ENCODE measurements at regions not wholly inside any gene's neighbourhood (a gene's known extent, or its start where the extent isn't known, plus 50 kb on each side); places are given as distances from the start of the nearest gene placed in this dataset.
"Not testable (repeated sequence)": the region's sequence is repeated elsewhere in the genome, so short reads cannot be mapped to it uniquely, and the experiment has no call there.

DNA sequence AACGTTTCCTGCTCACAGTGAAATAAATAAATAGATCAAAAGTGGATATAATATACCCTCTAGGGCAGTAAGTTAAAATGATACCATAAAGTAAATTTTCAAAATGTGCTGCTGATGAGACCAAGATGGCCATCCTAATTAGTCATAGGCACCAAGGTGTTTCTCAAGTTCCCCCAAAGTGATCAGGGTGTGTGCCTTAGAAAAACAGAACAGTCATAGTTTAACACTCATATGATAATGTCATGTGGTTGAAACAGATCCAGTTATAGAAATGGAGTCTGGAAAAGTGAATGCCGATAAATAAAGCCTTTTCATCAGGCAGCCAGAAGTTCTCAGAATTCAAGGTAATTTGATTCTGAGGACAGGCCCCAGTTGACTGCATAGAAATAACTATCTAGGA, 161.5 kb upstream of the CDKN2B start:
- no peak for DNase-seq (ENCODE audit: low spot score)

DNA sequence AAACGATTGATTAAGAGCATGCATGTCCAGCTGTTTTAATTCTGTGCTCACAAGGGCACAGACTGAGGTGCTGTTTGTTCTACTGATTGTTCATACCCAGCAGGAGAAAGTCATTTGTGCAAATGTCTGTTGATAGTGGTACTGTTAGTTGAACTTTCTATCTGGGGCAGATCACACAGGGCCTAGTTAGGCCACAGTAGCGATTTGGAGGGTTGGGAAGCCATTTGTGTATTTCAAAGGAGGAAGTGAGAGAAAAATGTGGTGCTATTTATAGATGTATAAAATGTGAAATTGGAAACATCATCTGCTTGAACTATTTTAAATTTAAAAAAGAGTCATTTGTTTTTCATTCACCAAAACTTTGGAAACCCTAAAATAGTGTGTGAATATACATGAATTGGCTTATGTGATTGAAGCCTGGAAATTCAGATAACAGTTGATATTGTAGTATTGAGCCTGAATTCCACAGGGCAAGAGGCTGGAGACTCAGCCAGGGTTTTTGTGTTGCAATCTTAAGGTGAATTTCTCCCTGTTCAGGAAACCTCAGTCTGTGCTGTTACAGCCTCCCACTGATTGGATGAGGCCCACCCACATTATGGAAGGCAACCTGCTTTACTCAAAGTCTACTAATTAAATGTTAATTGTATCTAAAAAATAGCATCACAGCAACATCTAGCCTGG, 162.0 kb upstream of the CDKN2B start:
- DNase-seq (ENCODE audit: low spot score): no peak

DNA sequence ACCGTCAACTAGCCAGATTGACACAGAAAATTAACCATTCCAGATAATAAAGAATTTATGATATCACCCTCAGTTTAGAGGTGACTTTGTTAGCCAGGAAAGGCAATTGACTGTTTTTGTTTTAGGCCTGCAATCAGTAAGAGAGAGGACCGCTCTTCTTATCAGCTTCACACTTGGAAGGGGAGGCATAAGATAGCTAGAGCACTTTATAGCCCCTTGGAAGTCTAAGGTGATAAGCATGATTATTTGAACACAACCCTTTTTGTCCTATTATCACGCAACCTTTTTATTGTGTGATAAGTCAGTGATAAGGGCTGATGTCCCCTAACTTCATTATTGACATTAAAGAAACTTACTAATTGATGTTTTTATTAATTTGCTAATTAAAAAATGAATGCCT, 162.6 kb upstream of the CDKN2B start:
- no peak for DNase-seq (ENCODE audit: low spot score)

DNA sequence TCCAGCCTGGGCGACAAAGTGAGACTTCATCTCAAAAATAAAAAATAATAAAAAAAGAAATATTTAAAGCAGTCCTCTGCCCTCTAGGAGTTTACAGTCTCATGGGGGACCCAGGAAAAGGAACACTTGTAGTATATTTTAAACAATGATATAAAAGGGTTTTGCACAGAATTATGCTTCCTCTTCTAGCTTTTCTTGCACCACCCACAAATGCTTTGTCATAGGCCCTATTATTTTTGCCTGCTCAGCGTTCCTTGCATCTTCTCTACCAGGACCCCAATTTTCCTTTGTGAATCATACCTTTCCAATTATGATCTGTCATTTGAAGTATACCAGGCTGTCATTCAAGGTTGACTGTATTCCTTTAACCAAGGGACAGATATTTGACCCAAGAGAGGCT, 164.8 kb upstream of the CDKN2B start:
- no peak for DNase-seq (ENCODE audit: low spot score)

DNA sequence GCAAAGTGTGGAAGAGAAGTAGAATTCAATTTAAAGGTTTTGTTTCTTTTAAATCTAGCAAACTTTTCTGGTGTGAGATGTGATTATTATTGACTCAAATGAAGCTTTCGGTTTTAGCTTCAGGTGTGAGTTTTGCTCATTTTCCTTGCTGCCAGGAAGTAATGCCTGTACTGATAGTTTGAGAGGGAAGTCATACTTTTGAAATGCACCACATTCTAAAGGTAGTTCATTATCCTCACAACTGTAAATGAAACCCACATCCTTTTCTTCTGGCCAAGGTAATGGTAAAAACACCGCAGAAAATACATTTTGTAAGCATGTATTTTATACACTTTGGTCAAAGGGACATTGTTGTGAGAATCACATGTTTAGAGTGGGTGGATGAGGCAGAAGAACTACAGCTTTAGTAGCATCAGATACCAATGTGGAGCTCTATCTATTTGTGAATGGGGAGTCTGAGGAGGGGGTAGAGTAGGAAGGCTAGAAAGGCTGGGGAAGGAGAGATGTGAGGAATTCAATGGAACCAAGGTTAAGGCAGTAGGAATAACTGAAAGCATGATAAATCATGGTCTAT, 167.0 kb upstream of the CDKN2B start:
- DNase-seq (ENCODE audit: low spot score): no peak

DNA sequence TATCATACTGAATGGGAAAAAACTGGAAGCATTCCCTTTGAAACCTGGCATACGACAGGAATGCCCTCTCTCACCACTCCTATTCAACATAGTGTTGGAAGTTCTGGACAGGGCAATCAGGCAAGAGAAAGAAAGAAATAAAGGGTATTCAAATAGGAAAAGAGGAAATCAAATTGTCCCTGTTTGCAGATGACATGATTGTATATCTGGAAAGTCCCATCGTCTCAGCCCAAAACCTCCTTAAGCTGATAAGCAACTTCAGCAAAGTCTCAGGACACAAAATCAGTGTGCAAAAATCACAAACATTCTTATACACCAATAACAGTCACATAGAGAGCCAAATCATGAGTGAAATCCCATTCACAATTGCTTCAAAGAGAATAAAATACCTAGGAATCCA, 171.9 kb upstream of the CDKN2B start:
- DNase-seq (ENCODE audit: low spot score): not testable (repeated sequence)

DNA sequence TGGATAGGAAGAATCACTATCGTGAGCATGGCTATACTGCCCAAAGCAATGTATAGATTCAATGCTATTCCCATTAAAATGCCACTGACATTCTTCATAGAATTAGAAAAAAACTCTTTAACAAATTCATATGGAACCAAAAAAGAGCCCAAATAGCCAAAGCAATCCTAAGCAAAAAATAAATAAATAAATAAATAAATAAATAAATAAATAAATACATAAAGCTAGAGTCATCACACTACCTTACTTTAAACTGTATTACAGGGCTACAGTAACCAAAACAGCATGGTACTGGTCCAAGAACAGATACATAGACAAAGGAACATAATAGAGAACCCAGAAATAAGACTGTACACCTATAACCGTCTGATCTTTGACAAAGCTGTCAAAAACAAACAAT, 180.4 kb upstream of the CDKN2B start:
- DNase-seq (ENCODE audit: low spot score): no peak

DNA sequence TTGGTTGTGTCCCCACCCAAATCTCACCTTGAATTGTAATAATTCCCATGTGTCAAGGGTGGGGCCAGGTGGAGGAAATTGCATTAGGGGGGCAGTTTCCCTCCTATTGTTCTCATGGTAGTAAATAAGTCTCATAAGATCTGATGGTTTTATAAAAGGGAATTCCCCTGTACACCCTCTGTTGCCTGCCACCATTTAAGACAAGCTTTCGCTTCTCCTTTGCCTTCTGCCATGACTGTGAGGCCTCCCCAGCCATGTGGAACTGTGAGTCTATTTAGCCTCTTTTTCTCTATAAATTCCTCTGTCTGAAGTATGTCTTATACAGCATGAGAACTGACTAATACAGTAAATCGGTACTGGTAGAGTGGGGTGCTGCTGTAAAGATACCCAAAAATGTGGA, 187.9 kb upstream of the CDKN2B start:
- not testable (repeated sequence) for DNase-seq (ENCODE audit: low spot score)

DNA sequence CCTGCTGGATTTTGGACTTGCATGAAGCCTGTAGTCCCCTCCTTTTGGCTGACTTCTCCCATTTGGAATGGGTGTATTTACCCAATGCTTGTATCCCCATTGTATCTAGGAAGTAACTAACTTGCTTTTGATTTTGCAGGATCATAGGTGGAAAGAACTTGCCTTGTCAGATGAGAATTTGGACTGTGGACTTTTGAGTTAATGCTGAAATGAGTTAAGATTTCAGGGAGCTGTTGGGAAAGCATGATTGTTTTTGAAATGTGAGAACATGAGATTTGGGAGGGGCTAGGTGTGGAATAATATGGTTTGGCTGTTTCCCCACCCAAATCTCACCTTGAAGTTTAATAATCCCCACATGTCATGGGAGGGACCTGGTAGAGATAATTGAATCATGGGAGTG, 189.6 kb upstream of the CDKN2B start:
- no peak for DNase-seq (ENCODE audit: low spot score)

DNA sequence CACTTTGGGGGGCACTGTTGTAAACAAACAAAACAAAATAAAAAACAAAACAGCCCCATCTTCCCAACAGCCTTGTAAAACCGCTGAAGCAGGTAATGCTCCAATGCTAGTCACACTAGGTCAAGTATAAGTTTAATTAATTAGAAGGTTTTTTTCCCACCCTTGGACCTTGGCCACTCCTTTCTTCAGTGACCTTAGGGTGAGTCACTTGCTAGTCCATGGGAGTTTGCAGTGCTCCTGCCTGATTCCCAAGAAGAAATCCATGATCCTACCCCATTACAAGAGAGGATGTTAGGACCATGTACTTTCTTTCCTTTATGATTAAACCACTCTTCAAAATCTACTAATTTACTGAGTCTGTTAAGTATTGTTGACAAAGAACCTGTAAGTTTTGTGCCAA, 192.2 kb upstream of the CDKN2B start:
- no peak for DNase-seq (ENCODE audit: low spot score)

DNA sequence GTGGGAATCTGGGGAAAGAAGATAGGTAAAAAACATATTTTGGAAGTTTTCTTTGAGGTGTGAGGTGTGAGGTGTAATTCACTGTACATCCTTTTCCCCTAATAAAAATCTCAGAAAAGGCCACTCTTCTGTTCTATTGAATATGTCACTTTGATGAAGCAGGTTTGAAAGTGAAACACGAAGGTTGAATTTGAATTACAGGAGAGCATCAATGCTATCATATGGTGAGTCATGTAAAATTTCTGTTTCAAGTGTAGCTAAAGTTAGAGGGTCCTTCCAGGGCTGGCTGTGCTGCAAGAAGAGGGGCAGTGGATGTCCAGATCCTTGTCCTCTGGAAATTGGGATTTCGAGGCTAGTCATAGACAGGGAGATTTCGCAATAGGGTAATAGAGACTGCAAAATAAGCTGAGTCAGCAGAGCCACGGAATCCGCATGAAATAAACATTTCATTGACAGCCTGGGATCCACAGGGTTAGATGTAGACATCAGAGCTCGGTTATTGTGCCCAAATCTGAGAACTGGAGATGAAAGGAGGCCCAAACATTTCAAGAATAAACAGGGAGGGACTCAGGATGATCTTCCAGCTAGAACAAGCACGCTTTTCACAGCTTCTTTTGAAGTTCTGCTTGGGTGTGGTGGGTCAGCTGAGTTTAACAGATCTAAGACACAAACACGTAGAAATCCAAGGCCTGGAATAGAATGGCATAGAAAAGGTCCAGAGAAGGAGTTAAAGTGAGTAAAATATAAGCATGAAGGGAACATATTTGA, 194.4 kb upstream of the CDKN2B start:
- DNase-seq (ENCODE audit: low spot score): no peak

DNA sequence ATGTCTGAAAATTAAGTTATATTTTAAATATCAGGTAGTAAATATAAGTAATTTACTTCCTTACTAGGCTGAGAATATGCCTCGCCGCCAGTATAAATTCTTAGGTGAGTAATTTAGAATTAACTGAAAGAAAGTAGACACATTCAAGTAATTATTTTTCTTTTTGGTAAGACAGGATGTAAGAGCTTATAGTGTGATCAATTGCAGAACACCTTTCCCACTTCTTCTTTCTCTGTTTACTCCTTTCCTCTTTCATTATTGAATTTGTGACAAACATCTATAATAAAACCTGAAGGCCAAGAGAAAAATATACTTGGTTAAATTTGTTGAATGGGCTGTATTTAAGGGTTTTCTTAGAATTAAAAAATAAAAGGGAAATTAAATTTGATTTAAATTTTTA, 195.1 kb upstream of the CDKN2B start:
- DNase-seq (ENCODE audit: low spot score): no peak

DNA sequence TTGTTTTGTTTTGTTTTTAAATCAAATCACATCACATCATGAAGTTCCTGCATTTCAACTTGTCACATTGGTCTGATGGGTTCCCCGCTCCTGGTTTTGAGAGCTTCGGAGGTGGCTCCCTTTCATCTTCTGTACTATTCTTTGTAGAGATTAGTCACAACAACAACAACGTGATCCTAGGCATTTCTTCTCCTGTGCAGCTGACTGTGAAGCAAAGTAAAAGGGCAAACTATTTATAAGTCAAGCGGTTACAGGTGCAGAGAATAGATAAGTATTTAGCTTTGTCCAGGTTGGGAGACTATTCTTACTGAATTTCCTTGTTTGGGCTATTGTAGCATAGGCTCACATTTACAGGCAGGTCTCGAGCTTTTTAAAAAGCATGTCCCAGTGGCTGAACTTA, 197.7 kb upstream of the CDKN2B start:
- DNase-seq (ENCODE audit: low spot score): no peak

DNA sequence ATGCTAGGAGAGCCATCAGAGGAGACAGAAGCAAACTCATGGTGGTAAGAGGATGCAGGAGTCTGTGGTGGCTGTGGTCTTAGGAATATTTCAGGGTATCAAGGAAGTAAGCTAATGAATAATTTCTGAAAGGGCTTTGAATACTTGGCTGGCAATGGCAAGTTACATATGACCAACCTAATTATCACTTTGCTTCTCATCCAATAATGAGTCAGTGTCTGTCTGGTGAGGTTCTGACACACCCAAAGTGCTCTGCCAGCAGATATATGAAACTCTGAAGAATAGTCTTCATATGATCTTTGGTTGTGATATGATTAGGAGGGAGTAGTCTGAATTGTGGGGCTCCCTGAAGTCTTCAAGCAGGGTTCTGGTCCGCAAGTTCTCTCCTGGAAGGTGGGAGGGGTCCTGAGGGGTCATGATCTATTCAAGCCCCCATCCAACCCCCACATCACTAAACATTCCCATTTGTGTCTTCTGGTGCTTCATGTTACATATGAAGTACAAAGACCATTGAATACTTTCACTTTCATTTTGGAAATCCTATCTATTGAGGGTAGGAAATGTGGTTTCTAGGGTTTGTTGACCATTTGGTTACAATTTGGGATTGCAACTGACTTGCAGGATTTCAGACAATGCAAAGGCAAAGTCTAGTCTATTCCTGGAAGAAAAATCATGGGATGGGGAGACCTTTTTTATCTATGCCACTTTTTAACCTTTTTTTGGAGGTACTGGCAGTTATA, 199.9 kb upstream of the CDKN2B start:
- no peak for DNase-seq (ENCODE audit: low spot score)

DNA sequence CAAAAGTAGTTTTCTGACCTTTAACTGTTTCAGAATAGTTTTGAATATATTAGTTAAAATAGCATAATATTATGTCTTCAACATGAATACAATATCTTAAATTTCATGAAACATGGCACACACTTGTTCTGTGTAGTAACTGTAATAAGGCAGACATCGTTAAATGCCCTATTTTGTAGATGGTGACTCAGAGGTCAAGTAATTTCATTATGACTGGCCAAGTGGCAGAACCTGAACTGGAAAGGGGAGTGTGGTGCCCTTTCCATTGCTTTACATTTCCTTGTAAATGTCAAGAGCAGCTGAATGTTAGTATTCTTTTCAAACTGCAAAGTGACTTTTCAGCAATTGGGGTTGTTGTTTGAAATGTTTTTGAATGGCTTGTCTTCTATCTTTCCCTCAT, 201.2 kb upstream of the CDKN2B start:
- no peak for DNase-seq (ENCODE audit: low spot score)

DNA sequence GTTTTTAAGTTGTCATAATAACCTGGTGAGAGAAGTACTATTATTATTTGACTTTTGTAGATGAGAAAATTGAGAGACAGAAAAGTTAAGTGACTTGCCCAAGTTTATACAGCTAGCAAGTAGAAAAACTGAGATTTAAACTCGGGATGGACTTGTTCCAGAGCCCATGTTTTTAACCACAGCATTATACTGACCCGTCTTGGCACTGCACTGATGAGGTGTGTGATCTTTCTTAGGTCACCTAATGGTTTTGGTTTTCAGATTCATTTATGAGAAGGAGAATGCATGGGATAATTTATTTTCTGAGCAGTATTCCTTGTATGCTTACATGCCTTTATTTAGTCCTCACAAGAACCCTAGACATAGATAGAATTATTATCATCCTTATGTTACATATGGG, 201.8 kb upstream of the CDKN2B start:
- DNase-seq (ENCODE audit: low spot score): no peak

DNA sequence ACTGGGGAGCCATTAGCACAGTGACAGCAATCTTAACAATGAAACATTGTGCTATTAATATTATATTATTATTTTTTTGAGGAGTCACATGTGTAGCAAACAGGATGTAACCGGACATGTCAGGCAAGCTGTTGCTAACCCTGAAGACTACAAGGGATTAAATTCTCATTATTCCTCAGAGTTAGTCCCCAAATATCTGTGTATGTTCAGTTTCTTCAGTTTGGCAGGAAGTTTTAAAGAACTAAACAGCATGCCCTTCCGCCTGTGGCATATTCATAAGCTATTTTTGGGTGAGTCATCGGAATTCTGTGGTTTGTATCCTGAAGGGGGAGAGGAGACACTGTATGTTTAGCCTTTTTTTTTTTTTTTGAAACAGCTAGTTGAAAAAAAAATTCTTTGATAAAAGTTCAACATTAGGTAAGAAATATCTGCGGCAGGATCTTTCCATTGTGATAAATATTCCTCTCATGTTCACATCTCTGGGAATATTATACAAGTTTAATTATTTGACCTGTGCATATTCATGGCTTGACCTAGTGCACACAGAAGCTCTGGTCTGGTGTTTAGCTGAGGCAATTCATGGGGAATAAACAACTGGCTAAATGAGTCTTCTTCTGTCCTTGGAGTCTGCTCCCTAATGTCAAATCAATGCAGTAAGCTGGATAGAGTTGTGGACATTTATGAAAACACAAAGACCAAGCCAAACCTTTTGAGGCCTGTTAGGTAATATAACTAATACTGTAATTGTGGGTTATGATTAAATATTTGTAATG, 202.7 kb upstream of the CDKN2B start:
- DNase-seq (ENCODE audit: low spot score): no peak

DNA sequence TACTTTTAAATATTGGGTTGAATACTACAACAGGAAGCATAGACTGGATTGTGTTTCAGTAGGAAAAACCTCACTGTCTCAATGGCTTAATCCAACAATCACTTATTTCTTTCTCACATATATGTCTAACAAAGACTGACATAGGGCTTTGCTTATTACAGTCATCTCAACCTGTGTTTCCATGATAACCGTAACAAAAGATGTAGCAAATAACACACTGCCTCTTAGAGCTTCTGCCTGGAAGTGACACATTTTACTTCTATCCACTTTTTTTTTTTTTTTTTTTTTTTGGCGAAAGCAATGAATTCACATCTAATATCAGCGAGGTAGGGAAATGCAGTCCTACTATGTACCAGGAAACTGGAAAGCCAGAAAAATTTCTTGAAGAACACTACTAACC, 204.9 kb upstream of the CDKN2B start:
- no peak for DNase-seq (ENCODE audit: low spot score)

DNA sequence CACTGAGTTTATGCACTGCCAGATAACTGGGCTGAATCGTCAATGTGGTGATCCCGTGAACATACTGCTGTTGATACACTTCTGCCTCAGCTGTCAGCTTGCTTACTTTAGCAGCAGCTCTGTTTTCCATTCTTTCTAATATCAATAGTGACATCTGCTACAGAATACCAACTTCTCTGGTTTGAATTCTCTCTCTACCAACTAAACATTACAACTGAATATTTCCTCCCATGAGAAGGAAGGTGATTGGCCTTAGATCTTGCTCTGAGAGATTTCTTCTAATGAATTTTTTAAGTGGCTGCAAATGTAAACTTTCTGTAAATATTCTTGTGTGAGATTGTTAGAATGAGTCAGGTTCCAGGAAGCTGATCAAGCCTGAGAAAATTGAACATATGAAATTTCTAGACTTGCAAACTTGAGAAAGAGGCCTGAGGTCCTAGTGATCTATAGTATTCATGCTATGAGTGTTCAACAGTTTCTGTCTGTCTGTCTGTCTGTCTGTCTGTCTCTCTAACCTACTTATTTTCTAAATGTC, 205.5 kb upstream of the CDKN2B start:
- no peak for DNase-seq (ENCODE audit: low spot score)

DNA sequence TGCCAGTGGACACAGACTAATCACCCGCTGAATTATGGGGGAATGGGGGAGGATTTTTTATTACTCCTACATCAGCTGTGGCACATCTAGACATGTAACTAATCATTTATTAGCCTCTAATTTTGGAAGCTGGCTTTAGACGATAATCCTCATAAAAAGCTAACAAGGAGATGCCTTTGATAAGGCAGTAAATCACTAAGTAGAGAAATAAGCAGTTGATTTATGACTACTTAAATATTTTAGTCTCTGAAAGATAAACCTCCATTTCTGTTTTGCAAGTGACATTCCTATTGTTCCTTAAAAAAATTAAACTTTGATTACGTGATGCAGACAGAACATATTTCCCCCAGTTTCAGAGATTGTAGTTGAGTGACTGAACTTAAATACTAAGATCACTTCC, 206.4 kb upstream of the CDKN2B start:
- DNase-seq (ENCODE audit: low spot score): no peak

DNA sequence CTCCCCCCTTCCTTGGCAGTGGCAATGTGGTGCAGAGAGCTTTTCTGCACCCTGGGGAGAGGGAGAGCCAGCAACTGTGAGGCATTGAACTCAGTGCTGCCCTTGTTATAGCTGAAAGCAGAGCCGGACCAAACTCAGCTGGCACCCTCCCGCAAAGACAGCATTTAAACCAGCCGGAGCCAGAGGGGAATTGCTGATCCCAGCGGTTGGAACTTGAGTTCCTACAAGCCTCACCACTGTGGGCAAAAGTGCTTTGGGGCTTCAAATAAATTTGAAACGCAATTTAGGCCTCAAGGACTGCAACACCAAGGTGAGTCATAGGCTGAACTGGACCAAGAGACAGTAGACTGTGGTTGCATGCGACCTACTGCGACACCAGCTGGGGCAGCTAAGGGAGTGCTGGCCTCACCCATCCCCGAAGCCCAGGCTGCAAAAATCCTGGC, 207.6 kb upstream of the CDKN2B start:
- no peak for DNase-seq (ENCODE audit: low spot score)

DNA sequence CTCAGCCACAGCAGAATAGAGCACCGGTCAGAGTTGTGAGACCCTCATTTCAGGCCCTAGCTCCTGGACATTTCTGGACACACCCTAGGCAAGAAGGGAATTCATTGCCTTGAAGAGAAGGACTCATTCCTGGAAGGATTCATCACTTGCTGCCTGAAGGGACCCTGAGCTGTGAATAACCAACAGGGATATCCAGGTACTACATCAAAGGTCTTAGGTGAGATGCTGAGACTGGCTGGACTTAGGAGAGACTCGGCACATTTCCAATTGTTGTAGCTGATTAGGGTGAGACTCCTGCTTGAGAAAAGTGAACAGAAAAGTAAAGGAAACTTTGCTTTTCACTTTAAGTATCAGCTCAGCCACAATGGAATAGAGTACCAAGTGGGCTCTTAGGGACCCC, 208.1 kb upstream of the CDKN2B start:
- no peak for DNase-seq (ENCODE audit: low spot score)

Measured in iPS-NIHi11 (cell line).